ENCODE measurements at regions not wholly inside any gene's neighbourhood (a gene's known extent, or its start where the extent isn't known, plus 50 kb on each side); places are given as distances from the start of the nearest gene placed in this dataset.

DNA sequence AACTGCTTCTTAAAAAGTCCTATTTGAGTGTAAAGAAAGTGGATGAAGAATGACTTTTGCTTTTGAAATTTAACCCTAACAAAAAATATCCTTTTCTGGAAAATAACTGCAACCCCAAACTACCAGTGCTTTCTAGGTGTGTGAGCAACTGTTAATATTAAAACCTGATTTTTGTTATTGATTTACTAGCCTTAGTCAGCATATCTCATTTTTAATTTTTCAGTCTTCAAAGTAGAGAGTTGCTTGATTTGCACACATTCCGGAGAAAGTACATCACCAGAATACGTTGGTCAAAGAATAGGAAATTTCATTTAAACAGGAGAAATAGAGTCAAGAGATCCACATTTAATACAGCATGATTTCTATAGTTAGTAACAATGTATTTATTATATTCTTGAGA, 141.8 kb upstream of the ADAMTS5 start:
- Mint-ChIP-seq H3K36me3 (ENCODE audit: low read depth) (no peaks in the 10 kb centered on the region), H3K4me1 (no peaks in the 10 kb centered on the region), H3K27me3 (no peaks in the 10 kb centered on the region), H3K9me3 (peaks cover 4% of the 10 kb centered on the region), H3K4me3 (no peak overlapping the region), H3K27ac (no peak overlapping the region)
- POLR2A ChIA-PET, result no interaction called here
- intact Hi-C loops (cut with micrococcal nuclease), result no loop called here
- no peak for ATAC-seq (ENCODE audit: low read depth)
- CTCF ChIA-PET, result no interaction called here
- DNase-seq, result no peak
- no peak for TF ChIP-seq CTCF (IDR thresholded peaks at IDR 0.05)

GRCh38 chr21:27108228-27108627, 141.3 kb upstream of the ADAMTS5 start:
- no peaks in the 10 kb centered on the region for H3K27me3 Mint-ChIP-seq
- ChIA-PET CTCF (no interaction called here), POLR2A (no interaction called here)
- intact Hi-C loops (cut with micrococcal nuclease), result no loop called here
- H3K4me3 Mint-ChIP-seq, result no peak overlapping the region
- H3K27ac Mint-ChIP-seq, result no peak overlapping the region
- no peak for TF ChIP-seq CTCF (IDR thresholded peaks at IDR 0.05)
- no peaks in the 10 kb centered on the region for H3K4me1 Mint-ChIP-seq
- ATAC-seq (ENCODE audit: low read depth) (no peak), DNase-seq (no peak)
- no peaks in the 10 kb centered on the region for H3K36me3 Mint-ChIP-seq (ENCODE audit: low read depth)
- peaks cover 3% of the 10 kb centered on the region for H3K9me3 Mint-ChIP-seq

- Mint-ChIP-seq H3K27me3 (no peaks in the 10 kb centered on the region), H3K9me3 (peaks cover 6% of the 10 kb centered on the region), H3K27ac (no peak overlapping the region), H3K4me1 (no peaks in the 10 kb centered on the region), H3K36me3 (ENCODE audit: low read depth) (no peaks in the 10 kb centered on the region), H3K4me3 (no peak overlapping the region)
- ATAC-seq (ENCODE audit: low read depth) (no peak), DNase-seq (no peak)
- POLR2A ChIA-PET, result no interaction called here
- intact Hi-C loops (cut with micrococcal nuclease), result no loop called here
- no peak for TF ChIP-seq CTCF (IDR thresholded peaks at IDR 0.05)
- CTCF ChIA-PET, result no interaction called here
Measured at GRCh38 chr21:27104846-27105431, 138.1 kb upstream of the ADAMTS5 start.

GRCh38 chr21:27103768-27104167, 136.9 kb upstream of the ADAMTS5 start:
- no peak for ATAC-seq (ENCODE audit: low read depth)
- ChIA-PET POLR2A (no interaction called here), CTCF (no interaction called here)
- no peak for DNase-seq
- no peak overlapping the region for H3K4me3 Mint-ChIP-seq
- no peaks in the 10 kb centered on the region for H3K27me3 Mint-ChIP-seq
- TF ChIP-seq CTCF (IDR thresholded peaks at IDR 0.05), result no peak
- no peaks in the 10 kb centered on the region for H3K36me3 Mint-ChIP-seq (ENCODE audit: low read depth)
- intact Hi-C loops (cut with micrococcal nuclease), result no loop called here
- no peaks in the 10 kb centered on the region for H3K4me1 Mint-ChIP-seq
- no peak overlapping the region for H3K27ac Mint-ChIP-seq
- peaks cover 6% of the 10 kb centered on the region for H3K9me3 Mint-ChIP-seq

DNA sequence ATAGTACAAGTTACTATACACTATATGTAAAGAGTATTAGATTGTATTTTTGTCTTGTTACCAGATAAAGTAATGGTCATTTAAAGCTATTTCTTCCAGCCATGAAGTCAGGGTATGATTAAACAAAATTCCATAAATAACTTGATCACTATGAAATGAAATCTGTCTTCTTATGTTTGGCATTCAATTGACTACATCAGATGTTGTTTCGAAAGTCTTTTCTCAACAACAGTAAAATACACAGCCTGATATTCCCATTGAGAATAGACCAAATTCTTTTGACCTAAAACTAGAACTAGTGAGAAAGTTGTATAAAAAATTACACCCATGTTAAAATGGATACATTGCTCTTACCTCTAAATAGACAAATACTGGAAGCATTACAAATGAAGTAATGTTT, 134.6 kb upstream of the ADAMTS5 start:
- ChIA-PET CTCF (no interaction called here), POLR2A (no interaction called here)
- Mint-ChIP-seq H3K9me3 (peaks cover 9% of the 10 kb centered on the region), H3K27me3 (no peaks in the 10 kb centered on the region), H3K36me3 (ENCODE audit: low read depth) (no peaks in the 10 kb centered on the region), H3K4me3 (no peak overlapping the region), H3K4me1 (no peaks in the 10 kb centered on the region), H3K27ac (no peak overlapping the region)
- no peak for TF ChIP-seq CTCF (IDR thresholded peaks at IDR 0.05)
- DNase-seq, result no peak
- intact Hi-C loops (cut with micrococcal nuclease), result no loop called here
- no peak for ATAC-seq (ENCODE audit: low read depth)

Measured in activated B cell treated with CpG ODN at 0.5 μM for 24 hours (primary cell).